ENCODE measurements at regions not wholly inside any gene's neighbourhood (a gene's known extent, or its start where the extent isn't known, plus 50 kb on each side); places are given as distances from the start of the nearest gene placed in this dataset.

DNA sequence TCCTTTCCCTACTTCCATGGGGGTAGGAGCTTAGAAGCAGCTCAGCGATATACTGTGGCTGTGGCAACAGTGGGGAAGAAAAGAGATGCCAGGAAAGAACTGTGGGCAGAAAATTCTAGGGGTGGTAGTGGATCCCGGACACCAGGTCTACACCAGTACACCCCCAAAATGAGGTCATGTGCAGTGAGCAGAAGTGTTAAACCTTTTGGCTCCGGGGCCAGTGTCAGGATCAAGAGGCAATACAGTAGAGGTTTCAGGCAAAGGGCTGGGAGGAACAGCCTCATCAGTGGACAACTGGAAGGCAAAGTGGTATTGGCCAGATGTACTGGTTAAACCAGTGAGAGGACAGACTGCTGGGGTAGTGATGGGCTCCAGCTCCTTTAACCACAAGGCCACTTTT, 163.1 kb upstream of the CCL2 start:
- Histone ChIP-seq H3K4me3 (ENCODE audit: low read depth, low read length, poor library complexity, severe bottlenecking) (no peak overlapping the region), H3K27ac (ENCODE audit: low read depth, low read length, poor library complexity, severe bottlenecking) (no peak overlapping the region), H3K9ac (ENCODE audit: low read length) (no peak overlapping the region), H3K4me1 (ENCODE audit: insufficient read depth, low read length, severe bottlenecking) (no peaks in the 10 kb centered on the region), H3F3A (ENCODE audit: insufficient read depth, low read length) (no peaks in the 10 kb centered on the region), H3K27me3 (ENCODE audit: insufficient read depth, low read length) (no peaks in the 10 kb centered on the region), H3K79me2 (ENCODE audit: insufficient read depth, low read length) (no peaks in the 10 kb centered on the region), H4K20me1 (ENCODE audit: insufficient read depth, low read length) (no peaks in the 10 kb centered on the region), H3K9me3 (ENCODE audit: low read length) (no peaks in the 10 kb centered on the region), H3K36me3 (ENCODE audit: insufficient read depth, low read length) (no peaks in the 10 kb centered on the region), H3K4me2 (ENCODE audit: low read length) (no peak overlapping the region), H3K9me2 (ENCODE audit: low read depth, low read length) (no peaks in the 10 kb centered on the region), H2AFZ (ENCODE audit: low read length) (no peak overlapping the region)
- no peak for TF ChIP-seq EZH2 (IDR thresholded peaks at IDR 0.05; ENCODE audit: borderline replicate concordance, low read length)
- TF ChIP-seq, protein P1, sequence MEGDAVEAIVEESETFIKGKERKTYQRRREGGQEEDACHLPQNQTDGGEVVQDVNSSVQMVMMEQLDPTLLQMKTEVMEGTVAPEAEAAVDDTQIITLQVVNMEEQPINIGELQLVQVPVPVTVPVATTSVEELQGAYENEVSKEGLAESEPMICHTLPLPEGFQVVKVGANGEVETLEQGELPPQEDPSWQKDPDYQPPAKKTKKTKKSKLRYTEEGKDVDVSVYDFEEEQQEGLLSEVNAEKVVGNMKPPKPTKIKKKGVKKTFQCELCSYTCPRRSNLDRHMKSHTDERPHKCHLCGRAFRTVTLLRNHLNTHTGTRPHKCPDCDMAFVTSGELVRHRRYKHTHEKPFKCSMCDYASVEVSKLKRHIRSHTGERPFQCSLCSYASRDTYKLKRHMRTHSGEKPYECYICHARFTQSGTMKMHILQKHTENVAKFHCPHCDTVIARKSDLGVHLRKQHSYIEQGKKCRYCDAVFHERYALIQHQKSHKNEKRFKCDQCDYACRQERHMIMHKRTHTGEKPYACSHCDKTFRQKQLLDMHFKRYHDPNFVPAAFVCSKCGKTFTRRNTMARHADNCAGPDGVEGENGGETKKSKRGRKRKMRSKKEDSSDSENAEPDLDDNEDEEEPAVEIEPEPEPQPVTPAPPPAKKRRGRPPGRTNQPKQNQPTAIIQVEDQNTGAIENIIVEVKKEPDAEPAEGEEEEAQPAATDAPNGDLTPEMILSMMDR (IDR thresholded peaks at IDR 0.05; ENCODE audit: low read length), result no peak

DNA sequence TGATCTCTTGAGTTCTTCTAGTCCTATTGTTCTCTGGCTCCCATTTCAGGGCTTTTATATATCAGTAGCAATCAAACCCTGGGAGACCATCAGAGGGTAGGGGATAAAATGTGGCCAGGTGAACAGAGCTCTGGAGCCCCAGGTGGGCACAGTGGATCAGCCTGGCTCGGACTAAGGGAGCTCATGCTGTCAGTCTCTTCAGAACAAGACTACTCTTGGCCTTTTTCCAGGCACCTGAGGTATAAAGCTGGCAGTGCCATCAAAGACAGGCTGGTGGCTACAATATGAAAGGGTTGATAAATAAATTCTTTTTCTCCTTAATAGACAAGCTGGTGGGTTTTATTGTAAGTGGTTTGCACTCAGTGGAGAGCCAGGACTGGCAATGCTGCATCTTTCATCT, 160.0 kb upstream of the CCL2 start:
- H2AFZ ChIP-seq (ENCODE audit: low read length), result no peak overlapping the region
- no peaks in the 10 kb centered on the region for H3K9me2 ChIP-seq (ENCODE audit: low read depth, low read length)
- H3K36me3 ChIP-seq (ENCODE audit: insufficient read depth, low read length), result no peaks in the 10 kb centered on the region
- H3K4me1 ChIP-seq (ENCODE audit: insufficient read depth, low read length, severe bottlenecking), result no peaks in the 10 kb centered on the region
- H3K4me2 ChIP-seq (ENCODE audit: low read length), result no peak overlapping the region
- H3K4me3 ChIP-seq (ENCODE audit: low read depth, low read length, poor library complexity, severe bottlenecking), result no peak overlapping the region
- no peaks in the 10 kb centered on the region for H4K20me1 ChIP-seq (ENCODE audit: insufficient read depth, low read length)
- no peaks in the 10 kb centered on the region for H3F3A ChIP-seq (ENCODE audit: insufficient read depth, low read length)
- H3K79me2 ChIP-seq (ENCODE audit: insufficient read depth, low read length), result no peaks in the 10 kb centered on the region
- H3K27ac ChIP-seq (ENCODE audit: low read depth, low read length, poor library complexity, severe bottlenecking), result no peak overlapping the region
- H3K27me3 ChIP-seq (ENCODE audit: insufficient read depth, low read length), result no peaks in the 10 kb centered on the region
- H3K9ac ChIP-seq (ENCODE audit: low read length), result no peak overlapping the region
- TF ChIP-seq, protein P1 (IDR thresholded peaks at IDR 0.05; ENCODE audit: low read length), result no peak
- no peak for TF ChIP-seq EZH2 (IDR thresholded peaks at IDR 0.05; ENCODE audit: borderline replicate concordance, low read length)
- H3K9me3 ChIP-seq (ENCODE audit: low read length), result no peaks in the 10 kb centered on the region

DNA sequence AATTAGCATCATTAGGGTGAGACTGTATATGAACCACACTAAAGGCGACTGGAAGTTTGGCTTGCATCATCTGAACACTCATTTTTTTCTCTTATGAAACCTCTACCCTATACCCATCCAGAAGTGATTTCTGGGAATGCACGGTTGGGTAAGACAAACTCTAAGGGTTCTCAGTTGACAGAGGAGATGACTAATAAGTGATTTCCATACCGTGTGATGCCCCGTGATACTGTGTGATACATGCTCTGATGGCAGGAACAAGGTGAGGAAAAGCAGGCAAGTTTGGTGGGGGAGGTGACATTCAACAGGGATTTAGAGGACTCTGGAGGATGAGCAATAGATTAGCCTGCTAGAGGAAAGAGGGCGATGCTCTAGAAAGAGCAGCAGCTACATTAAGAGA, 156.4 kb upstream of the CCL2 start:
- no peak overlapping the region for H3K27ac ChIP-seq (ENCODE audit: low read depth, low read length, poor library complexity, severe bottlenecking)
- no peak overlapping the region for H3K4me3 ChIP-seq (ENCODE audit: low read depth, low read length, poor library complexity, severe bottlenecking)
- H3K36me3 ChIP-seq (ENCODE audit: insufficient read depth, low read length), result no peaks in the 10 kb centered on the region
- no peak overlapping the region for H3K9ac ChIP-seq (ENCODE audit: low read length)
- no peaks in the 10 kb centered on the region for H3F3A ChIP-seq (ENCODE audit: insufficient read depth, low read length)
- TF ChIP-seq, protein P1 (IDR thresholded peaks at IDR 0.05; ENCODE audit: low read length), result no peak
- no peak for TF ChIP-seq EZH2 (IDR thresholded peaks at IDR 0.05; ENCODE audit: borderline replicate concordance, low read length)
- no peaks in the 10 kb centered on the region for H3K79me2 ChIP-seq (ENCODE audit: insufficient read depth, low read length)
- no peaks in the 10 kb centered on the region for H4K20me1 ChIP-seq (ENCODE audit: insufficient read depth, low read length)
- no peak overlapping the region for H2AFZ ChIP-seq (ENCODE audit: low read length)
- H3K27me3 ChIP-seq (ENCODE audit: insufficient read depth, low read length), result no peaks in the 10 kb centered on the region
- no peaks in the 10 kb centered on the region for H3K9me2 ChIP-seq (ENCODE audit: low read depth, low read length)
- no peaks in the 10 kb centered on the region for H3K9me3 ChIP-seq (ENCODE audit: low read length)
- no peak overlapping the region for H3K4me2 ChIP-seq (ENCODE audit: low read length)
- H3K4me1 ChIP-seq (ENCODE audit: insufficient read depth, low read length, severe bottlenecking), result no peaks in the 10 kb centered on the region
